ENCODE measurements at regions not wholly inside any gene's neighbourhood (a gene's known extent, or its start where the extent isn't known, plus 50 kb on each side); places are given as distances from the start of the nearest gene placed in this dataset.

GRCh38 chr17:36752096-36752888, 150.9 kb downstream of the MRM1 start:
- TF ChIP-seq CTCF (IDR thresholded peaks at IDR 0.05) (no peak), POLR2A (IDR thresholded peaks at IDR 0.05) (no peak)

Data from right lobe of liver (tissue), 4 donors.